NCI-H2196 (cell line): ENCODE measurements at regions not wholly inside any gene's neighbourhood (a gene's known extent, or its start where the extent isn't known, plus 50 kb on each side); places are given as distances from the start of the nearest gene placed in this dataset.
"Not testable (repeated sequence)": the region's sequence is repeated elsewhere in the genome, so short reads cannot be mapped to it uniquely, and the experiment has no call there.

Experiments
- DNase-seq: peaks from one replicate; lab custom pipeline; 2025; ENCODE audit not compliant: unreplicated experiment; lab: John Stamatoyannopoulos, UW

DNA sequence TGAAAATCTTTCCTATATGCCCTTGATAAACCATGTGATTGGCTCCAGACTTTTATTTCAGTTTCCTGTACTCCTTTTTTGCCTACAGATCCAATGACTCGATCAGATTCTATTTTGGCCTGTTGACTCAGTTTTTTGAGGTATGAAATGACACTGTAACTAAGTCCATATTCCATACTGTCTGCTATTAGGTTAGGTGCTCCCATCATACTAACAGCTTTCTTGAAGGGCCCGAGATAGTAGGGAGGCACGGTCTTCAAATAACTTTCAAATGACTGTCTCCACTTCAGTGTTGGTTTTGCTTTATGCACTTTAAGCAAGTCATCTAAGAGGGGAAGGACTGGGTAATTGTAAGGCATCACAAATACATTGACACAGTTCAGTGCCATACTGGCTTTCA is 295.4 kb upstream of the DAB2 start:
- DNase-seq, result no peak

DNA sequence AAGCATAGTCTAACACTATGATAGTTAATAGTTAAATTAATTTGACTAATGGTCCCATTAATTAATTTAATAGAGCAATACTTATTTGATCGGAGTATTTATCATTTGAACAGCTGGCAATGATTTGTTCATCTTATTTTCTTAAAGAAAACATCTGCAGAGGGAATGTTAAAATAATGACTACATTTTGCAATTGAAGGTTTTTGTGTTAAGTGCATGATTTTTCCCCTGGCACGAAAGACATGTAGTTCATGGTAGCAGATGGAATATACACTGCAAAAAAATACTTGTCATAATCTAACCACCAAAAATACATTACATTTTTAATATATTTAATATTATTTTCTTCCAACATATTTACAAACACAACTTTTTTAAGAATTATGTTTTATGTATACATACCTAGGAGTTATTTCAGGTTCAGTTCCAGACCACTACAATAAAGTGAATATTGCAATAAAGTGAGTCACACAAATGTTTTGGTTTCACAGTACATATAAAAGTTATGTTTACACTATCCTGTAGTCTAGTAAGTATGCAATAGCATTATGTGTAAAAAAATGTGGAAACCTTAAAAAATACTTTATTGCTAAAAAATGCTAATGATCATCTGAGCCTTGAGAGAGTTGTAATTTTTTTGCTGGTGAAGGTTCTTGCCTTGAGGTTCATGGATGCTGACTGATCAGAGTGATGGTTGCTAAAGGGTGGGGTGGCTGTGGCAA is 292.6 kb upstream of the DAB2 start:
- DNase-seq, result no peak

DNA sequence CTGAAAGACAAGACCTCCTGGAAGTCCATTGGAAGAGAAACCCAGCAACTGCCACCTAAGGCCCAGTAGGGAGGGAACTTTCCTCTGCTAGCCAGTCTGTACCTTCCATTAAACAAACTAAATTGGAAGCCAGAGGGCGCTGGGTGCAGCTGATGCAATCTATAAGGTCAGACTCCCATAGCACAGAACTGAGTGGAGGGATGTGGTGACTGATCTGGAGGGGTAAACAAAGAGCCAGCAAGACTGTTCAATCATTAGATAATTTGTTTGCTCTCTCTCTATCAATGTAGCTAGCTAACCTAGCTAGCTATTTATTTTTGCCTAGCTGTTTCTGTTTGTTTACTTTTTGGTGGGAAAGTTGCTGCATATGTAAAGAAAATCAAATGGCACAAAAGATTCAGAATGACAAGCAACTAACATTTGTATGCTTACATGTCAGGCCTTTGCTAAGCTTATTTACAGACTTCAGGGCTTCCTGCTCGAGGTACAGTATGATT is 291.8 kb upstream of the DAB2 start:
- peak; percentile 21 for DNase-seq

DNA sequence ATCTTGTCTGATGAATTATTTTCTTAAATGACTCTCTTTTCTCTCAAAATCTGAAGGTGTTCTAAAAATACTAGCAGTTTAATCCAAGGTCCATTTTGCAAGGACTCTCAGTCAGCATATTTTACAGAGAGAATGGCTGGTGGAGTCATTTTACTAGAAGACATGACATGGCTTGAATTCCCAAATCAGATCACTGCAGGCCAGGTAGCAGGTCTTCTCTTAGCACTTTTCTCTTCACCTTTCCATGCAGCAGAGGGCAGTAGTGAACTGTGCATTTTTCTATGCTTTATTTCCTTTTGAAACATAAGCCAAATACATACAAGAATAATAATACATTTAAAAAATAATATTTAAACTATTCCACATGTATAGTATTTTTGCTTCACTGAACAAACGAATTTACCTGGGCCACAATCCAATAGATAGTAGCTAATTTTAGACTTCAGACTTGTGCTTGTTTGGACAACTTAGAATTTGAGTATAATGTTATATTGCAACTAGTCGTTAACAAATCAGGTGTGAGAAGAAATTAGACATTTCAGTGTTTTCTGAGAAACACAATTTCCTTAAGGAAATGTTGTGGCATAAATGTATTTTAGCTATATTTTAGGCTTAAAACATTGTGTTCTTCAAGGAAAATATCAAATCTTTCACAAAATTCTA is 289.4 kb upstream of the DAB2 start:
- peak; percentile 49 for DNase-seq

DNA sequence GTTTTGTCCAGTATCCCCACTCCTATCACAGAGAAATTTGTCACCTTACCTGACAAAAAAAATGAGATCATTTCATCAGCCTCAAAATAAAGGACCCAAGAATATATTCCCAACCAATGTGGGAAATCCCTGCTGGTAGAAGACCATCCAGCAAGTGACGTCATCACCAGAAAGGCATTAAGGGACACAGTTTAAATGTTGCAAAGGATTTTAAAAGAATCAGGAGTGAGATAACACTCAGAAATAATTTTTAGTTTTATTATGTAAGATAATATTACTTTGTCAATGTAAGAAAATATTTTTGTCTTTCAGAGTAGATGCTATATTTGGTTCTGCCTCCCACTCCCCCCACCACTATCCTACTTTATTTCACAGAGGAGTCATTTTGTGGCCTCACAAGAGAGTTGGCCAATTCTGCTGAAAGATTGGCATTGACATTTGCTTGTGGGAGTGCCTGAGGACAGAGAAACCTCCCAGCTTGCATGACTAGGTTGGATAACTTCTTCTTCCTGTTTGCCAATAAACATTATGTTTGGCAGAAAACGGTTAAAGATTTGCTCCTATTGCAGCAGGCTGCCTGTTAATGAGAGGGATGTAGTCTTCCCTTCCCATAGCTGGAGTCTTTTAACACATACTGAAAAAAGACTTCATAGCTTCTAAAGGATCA is 288.6 kb upstream of the DAB2 start:
- DNase-seq, result no peak

DNA sequence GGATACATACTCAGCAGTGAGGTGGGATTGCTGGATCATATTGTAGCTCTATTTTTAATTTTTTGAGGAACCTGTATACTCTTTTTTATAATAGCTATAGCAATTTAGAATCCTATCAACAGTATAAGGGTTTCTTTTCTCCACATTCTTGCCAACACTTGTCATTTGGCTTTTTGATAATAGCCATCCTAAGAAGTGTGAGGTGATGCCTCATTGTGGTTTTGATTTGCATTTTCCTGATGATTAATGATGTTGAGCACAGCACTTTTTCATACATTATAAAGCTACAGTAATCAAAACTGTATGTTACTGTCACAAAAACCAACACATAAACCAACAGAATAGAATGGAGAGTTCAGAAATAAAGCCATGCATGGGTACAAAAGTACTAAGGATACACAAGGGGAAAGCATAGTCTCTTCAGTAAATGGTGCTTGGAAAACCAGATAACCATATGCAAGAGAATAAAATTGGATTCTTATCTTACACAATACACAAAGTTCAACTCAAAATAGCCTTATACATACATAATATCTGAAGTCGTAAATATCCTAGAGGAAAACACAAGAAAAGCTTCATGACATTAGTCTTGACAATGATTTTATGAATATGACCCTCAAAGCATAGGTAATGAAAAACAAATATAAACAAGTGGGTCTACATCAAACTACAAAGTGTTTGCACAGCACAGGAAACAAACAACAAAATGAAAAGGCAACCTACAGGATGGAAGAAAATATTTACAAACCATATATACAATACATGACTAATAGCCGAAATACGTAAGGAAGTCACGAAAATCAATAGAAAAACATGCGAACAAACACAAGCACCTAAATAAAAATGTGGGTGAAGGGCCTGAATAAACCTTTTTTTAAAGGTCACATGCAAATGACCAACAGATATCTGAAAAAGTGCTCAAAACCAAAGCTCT is 287.8 kb upstream of the DAB2 start:
- DNase-seq, result no peak

DNA sequence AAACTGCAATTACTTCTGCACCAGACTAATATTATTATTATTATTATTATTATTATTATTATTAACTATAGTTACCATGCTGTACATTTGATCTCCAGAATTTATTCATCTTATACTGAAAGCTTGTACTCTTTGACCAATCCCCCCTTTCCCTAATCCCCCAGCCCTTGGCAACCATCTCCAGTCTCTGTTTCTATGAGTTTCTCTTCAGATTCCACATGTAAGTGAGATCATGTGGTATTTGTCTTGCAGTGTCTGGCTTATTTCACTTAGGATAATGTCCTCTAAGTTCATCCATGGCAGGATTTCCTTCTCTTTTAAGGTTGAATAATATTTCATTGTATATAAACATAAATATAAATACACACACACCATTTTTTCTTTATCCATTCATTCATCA is 287.0 kb upstream of the DAB2 start:
- DNase-seq, result no peak

DNA sequence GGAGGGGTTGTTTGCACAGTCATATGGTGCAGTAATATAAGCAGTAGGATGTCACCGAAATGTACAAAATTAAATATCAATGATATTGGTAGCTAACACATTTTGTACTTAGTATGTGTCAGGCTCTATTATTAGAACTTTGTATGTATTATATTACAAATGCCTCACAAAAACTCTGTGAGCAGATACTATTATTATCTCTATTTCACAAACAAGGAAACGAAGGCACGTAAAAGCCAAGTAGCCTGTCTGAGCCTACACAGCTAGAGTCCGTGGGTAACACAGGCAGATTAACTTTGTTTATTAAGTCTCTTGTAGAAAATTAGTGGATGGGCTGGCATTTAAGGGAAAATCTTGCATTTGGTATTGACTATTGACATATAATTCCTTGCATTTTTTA is 284.3 kb upstream of the DAB2 start:
- no peak for DNase-seq

DNA sequence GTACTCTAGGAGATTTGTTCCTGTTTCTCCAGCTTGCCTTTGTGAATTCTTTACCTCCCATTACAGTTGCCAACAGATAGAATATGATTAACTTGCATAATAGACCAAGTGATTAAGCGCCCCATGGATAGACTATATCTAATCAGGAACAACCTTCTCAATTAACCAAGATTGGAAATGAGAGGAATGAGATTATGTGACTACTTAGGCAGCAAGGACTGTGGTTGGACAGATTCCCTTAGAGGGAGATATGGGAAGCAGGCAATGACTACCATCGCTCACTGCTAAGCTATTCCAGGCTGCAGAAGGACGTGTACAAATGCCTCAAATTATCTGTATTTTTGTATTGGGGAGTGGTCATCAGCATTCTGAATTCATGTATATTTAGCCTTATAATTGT is 278.1 kb upstream of the DAB2 start:
- no peak for DNase-seq

DNA sequence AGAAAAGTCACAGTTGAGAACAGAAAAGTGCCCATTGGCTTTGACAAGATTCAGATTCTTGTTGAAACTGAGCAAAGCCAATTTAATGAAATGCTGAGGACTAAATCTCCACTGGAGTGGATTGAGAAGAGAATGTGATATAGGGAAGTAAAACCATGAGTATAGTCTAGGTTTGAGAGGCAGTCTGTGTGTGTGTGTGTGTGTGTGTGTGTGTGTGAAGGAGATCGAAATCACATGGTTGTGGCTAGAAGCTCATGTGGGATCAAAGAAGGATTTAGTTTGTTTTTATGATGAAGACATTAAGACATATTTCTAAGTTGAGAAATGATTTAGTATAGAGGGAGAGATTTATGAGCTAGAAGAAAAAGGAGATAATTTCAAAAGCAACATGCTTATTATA is 275.7 kb upstream of the DAB2 start:
- no peak for DNase-seq

DNA sequence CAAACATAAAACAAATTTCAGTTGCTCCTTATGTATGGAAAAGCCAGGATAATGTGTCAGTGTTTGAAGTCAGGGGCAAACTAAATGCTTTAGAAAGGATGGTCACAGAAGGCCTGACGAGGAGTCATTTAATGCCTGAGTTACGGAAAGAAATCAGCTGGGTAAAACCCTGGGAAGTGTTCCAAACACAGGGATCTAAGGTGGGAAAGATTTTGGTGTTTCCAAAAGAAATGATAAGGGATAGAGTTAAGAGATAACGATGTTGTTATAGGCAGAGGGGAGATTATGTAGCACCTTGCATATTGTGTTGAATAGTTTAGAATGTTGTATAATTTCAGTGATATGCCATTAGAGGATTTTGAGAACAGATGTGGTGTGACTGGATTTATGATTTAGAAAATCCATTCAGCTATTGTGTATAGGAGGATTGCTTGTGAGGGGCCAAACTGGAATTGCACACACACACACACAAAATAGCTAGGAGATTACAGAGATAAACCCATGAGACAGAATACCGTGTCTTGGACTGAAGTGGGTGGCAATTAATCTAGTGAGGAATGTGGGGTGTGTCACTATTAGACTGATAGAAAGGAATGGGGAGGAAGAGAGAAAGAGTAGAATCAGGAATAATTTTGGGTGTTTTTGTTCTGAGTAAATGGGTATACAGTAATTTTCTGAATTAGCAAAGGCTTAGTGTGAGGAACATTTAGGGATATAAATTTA is 274.2 kb upstream of the DAB2 start:
- DNase-seq, result no peak

DNA sequence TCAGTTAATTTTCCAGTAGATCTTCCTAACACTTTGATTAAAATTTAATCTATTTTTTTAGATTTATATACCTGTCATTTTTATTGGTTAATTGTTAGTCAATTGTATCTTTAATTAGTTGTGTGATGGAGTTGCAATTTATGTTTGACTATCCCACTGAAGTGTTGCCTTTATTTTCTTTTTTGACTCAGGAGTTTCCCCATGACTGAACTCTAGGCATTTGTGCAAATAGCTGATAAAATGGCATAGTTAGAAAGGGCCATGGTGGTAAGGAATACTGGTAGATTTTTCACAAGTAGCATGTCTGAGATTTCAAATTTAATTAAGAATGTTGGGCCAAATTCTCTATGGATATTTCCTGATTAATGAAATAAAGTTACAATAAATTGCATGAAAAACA is 273.1 kb upstream of the DAB2 start:
- DNase-seq, result no peak

DNA sequence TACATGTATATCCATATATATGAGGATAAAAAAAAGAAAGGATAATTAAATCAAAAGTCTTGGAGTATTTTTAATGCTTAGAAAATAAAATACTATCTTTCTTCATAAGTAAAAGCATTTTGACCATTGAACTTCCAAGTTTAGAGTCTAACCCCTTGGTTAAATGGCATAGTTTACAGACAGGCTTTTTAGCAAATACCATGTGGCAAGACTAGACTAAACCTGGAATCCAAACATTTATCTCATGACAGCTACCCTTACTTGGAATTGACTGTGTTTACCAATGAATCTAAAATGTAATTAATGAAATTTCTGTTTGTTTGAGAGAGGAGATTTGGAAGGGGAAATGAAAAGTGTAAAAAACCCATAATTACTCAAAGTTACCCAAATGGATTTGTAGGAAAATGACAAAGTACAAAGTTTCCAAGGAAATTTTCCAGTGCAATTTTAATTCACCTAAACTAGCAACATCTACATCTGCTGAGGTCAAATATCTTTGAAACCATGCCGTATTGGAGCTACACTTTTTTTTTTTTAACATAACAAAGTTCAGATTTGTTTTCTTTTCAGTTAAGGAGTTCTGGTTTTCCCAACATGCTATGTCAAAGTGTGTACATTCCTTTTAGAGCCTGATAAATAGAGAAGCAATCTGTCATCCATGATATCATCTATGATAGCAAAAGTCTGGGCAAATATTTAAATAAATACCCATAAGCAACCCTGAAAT is 272.1 kb upstream of the DAB2 start:
- DNase-seq, result no peak

DNA sequence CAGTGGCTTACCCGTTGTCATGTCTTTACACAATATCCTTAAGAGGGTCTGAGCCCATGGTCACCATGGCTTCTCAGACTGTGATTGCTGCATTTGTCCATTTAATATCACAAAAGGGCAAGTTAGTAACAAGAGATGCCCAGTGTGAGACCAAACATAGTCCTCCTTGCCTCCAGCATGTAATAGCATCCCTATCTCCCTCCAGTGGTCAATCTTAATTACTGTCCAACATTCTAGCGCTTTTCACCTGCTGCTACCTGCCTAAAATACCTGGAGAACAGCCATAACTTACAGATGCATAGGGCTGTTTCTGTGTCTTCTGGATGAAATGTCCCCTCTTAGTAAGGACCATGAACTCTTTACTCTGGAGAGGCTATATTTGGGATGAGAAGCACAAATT is 267.2 kb upstream of the DAB2 start:
- no peak for DNase-seq

DNA sequence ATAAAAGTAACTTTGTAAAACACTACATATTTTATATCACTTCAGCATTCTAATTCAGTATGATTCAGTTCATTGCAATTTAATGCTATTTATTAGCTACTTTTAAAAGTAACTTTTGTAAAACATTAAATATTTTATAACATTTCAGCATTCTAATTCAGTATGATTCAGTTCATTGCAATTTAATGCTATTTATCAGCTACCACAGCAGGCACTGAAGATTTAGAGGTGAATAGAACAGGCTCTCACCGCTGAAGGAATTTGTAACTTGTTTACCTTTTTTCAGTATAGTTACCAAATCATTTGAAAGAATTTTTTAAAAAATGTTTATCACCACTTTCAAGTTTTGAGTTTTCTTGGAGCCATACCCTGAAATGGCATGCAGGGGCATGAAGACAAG is 266.4 kb upstream of the DAB2 start:
- no peak for DNase-seq

DNA sequence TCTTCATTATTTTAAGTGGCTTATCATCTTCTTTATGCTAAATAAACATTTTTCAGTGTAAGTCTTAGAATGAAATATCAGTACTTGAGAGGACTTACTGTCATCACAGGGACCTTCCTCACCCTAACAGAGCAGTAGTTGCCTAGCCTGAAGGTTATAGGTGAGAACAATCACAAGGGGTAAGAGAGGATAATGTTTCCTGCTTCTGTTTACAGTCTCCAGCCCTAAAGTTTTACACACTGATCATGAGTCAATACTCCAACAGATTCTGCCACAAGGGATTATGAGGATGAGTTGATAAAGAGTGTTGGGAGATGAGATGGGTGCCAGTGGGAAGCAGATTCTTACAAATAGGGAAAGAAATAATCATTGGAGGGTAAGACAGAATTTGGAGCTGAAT is 265.1 kb upstream of the DAB2 start:
- no peak for DNase-seq

DNA sequence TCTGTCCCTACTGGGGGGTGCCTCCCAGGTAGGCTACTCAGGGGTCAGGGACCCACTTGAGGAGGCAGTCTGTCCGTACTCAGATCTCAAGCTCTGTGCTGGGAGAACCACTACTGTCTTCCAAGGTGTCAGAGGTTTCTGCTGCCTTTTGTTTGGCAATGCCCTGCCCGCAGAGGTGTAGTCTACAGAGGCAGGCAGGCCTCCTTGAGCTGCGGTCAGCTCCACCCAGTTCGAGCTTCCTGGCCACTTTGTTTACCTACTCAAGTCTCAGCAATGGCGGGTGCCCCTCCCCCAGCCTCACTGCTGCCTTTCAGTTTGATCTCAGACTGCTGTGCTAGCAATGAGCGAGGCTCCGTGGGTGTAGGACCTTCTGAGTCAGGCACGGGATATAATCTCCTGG is 263.1 kb upstream of the DAB2 start:
- not testable (repeated sequence) for DNase-seq

DNA sequence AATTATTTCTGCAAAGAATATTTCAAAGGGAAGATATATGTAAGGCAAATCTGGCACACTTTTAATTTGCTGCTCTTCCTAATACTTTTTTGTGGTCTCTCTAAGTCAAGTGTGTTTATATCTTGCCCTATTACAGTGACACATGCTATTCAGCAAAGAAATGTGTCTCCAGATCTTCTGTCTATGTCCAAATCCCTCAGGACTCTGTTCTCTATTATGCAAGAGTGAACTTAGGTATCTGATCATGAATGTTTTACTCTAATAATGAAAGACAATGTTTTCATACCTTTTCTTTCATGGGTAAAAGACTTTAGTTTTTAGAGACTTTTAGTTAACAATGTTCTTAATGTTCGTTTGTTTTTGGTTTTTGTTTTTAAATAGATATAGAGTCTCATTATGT is 255.4 kb upstream of the DAB2 start:
- no peak for DNase-seq

DNA sequence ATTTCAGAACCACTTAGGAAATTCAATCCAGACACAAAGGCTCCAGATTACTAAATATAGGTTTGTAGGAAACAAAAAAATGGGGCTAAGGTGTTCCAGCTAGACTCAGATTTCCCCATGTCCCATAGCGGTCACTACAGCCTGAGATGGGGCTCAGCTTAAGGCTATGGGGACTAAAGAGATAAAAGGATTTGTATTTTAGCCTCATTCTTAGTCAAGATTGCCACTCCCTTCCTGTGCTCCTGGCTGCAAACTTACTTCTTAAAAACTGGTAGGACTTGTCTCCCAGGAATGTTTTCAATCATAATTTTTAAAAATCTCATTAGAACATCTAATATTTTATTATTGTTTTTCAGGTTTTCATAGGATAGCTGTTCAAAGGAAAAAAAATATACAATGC is 253.8 kb upstream of the DAB2 start:
- DNase-seq, result no peak

DNA sequence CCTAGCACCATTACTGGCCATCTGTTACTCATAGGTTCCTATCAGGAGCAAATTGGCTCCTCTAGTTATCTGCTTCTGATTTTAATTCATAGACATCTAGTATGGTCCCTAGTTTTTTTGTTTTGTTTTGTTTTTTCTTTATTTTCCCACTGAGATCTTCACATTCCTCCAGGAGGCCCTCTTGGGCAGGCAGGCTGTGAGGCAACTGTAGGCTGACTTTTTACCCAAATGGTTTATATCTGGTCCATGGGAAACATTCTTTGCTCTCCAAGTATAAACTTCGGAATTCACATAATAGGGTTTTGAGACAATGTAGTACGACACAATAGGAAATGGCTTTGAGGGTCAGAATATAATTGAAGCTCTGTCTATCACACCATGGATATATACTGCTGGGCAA is 250.9 kb upstream of the DAB2 start:
- DNase-seq, result no peak
